ENCODE measurements at regions not wholly inside any gene's neighbourhood (a gene's known extent, or its start where the extent isn't known, plus 50 kb on each side); places are given as distances from the start of the nearest gene placed in this dataset.
A peak's percentile ranks its signal among the peaks of the same experiment; 100 is the strongest.

DNA sequence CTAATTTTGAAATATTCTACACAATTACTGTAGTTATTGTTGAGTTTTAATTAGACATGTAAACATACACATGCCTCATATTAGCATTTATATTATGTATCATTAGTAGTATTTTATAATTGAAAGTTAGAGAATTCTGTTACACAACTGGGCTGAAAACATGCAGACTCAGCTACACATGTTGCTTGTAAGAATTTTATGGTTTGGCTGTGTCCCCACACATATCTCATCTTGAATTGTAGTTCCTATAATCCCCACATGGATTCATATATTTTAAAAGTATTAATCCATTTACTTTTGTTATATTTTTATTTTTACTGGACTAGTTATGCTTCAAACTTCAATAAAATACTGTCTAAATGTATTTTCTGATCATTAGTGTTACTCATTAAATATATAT is 2075.3 kb upstream of the C9orf72 start:
- no peak for DNase-seq

DNA sequence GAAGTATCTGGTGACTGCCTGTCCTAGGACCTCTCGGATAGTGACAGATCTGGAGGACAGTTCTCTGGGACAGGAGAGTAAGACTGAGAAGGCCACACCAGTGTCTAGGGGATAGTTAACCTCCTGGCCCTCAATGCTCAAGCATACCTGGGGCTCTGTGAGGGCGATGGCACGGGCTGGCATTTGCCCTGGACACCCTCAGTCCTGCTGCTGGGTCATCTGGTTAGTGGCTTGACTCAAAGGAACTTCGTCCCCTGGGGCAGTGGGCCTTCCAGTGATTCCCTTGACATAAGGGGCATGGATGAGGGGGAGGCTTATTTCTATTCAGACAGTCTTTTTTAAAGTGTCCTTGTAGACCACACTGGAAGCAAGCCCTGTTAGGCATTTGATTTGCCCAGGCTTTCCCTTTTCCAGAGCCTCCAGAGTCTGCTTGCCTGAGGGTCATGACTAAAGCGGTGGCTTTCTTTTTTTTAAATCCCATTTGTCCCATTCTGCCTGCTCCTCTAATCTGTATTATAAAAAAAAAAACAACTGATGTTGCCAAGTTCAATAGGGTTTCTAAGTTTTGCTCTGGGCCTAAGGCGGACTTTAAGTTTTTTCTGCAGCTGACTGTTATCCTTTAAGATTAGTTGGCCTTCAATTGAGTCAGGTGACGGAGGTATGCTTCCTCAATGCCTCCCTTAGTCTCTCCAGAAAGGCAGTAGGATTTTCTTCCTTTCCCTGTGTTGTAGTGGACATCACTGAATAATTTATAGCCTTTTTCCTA is 2083.5 kb upstream of the C9orf72 start:
- DNase-seq = no peak

DNA sequence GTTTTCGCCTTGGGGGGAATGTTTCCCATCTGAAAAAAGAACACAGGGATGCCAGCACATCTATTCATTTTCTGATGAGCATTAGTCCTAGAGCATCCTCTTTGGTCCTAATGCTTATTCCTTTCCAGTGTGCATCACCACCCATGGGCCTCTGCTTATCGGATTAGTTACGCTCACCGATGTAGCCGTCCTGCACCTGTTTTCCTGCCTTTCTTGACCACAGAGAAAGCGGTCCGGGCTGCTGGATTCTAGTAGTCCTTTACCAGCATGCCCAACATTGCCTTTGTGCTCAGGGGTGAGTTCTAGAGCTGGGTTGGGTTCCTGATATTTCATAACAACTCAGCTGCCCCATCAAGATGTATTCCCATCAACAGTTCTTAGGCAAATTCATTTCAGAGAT is 2084.5 kb upstream of the C9orf72 start:
- no peak for DNase-seq

DNA sequence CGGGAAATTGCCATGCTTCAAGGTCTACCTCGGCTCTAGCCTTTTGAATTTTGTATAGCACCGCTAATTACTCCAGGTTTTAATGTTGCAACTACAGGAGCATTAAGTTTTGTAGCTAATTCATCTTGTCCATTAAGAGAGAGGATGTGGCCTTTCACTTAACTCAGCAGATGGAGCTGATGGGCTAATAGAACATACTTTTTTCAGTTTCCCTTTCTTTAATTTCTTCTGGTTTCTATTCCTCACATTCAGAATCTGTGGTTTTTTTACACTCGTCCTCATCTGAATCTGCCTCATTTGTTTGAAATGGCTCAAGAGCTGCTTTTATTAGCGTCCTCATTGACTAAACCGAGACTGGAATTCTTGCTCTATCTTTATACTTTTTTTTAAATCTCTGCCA is 2085.7 kb upstream of the C9orf72 start:
- no peak for DNase-seq

DNA sequence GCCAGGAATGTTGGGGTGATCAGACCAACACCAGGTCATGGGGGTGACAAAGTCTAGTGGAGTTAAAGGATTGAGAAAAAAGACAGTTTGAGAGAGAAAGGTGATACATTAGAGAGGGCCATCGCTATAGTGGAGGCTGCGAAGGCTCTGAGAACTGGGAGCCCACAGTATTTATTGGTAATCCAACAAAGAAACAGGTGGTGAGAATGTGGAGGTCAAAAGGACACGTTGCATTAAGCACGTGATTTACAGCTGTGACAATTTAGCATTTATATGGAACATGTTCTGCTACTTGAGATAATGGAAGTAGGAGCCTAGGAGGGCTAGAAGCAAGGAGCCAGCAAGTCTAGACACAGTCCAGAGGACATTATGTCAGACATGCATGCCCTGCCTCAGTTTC is 2086.5 kb upstream of the C9orf72 start:
- no peak for DNase-seq

DNA sequence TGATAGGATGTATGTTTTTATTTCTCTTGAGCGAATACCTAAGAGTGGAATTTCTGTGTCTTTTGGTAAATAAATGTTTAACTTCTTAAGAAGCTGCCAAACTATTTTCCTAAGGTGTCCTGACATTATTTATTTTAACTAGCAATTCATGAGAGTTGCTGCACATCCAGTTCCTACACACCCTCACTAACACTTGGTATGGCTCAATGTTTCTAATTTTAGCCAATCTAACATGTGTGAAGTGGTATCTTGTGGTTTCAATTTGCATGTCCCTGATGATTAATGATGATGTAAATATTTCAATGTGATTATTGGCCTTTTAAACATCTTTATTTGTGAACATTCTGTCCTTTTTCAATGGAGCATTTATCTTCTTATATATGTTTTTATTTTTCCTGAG is 2095.5 kb upstream of the C9orf72 start:
- no peak for DNase-seq

DNA sequence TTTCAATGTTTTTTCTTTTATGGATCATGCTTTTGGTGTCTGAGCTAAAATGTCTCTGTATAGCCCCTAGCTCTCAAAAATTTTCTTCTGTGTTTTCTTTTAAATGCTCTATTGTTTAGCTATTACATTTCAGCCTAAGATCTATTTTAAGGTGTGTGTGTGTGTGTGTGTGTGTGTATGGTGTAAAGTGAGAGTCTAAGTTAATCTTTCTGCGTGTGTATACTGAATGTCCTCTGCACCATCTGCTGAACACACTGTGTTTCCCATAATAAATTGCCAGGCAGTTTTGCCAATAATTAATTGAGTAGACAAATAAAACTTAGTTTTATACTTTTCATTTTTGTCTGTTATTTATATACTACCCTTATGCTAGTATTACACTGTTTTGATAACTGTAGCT is 2096.3 kb upstream of the C9orf72 start:
- DNase-seq = no peak

DNA sequence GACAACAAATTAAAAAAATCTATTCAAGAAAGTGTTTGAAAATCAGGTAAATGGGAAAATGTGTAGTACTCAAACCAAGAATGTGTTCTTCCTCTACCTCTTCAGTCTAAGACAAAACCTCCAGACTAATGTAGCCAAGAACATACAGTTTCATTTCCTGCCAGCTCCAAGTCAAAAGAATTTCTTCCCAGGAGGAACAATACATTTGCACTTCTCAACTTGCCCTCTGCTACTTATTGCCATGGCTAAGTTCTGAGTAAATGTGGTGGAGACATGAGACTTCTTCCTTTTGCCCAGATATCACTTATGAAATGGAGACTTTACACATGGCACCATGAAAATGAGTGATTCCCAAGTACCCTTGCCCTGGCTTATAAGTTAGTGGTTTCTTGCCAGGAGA is 2112.2 kb upstream of the C9orf72 start:
- no peak for DNase-seq

DNA sequence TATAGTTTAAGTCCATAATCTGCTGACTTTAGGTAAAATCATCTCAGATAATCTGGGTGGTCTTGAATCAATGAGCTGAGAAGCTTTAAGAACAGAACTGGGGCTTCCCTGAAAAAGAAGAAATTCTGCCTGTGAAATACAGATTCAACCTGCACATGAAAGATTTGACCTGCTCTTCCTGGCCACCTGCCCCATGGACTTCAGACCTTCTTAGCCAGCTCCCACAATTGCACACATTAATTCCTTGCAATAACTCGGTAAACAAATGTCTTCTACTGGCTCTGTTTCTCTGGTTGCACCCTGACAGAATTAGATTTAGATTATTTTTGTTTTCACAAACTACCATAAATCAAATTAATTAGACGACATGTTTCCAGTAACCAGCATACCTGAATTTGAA is 2117.9 kb upstream of the C9orf72 start:
- no peak for DNase-seq

DNA sequence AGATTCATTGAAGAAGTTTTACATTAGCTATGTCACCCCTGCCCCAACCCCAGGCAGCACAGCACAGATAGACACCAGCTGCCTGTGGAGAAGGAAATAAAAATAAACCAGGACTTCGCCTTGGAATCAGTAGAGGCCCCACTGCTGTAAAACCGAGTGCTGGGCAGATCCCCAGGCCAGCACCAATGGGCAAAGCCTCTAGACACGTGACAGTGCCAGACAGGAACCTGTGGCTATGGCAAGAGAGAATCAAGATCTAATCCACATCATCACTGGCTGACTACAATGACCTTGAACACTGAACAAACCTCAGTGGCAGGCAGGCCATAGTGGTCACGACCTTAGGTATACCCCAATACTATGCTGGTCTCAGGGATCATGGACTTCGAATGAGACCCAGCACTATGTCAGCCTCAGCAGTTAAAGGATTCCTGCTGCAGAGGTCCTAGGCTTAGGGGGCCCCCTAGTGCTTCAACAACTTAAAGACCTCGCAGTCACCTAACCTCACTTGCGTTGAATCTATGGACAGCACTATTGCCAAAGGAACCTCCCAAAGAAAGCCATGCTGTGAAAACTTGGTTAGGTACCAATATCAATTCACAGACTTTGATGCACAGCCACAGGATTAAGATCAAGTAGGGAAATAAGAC is 2118.6 kb upstream of the C9orf72 start:
- DNase-seq = peak in 1 of 5 experiments; percentile 4

DNA sequence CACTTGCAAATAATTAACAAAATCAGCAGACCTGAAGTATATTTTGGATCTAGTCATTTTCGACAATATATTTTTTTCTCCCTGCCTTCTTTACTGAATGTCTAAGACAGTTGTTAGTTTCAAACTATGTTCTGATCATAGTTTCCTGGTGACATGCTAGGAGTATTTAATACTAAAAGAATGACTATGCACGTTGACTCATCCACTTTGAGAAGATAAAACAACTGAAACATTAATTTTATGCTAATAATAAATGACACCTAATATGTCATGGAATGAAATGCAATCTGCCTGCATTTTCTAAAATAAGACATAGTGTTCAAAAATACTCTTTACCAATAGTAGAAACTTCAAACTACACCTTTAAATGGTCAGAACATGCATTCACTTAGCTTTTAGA is 2123.7 kb upstream of the C9orf72 start:
- no peak for DNase-seq

DNA sequence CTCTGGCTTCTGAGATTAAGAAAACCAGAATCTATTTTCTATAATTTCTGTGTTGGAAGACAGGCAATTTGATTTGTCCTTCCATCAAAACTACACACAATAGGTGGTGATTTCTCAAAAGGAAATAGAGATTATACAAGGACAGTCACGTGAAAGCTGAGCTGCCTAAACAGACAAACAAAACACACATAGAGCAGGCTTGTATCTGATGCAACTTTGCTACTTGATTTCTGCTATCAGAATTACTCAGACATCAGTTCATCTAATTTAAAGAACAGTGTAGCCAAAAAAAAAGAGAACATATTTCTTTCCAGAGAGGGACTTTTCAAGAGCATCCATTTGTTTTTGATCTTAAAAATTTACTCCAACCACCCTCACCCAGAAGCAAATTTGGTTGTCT is 2128.3 kb upstream of the C9orf72 start:
- DNase-seq = no peak

DNA sequence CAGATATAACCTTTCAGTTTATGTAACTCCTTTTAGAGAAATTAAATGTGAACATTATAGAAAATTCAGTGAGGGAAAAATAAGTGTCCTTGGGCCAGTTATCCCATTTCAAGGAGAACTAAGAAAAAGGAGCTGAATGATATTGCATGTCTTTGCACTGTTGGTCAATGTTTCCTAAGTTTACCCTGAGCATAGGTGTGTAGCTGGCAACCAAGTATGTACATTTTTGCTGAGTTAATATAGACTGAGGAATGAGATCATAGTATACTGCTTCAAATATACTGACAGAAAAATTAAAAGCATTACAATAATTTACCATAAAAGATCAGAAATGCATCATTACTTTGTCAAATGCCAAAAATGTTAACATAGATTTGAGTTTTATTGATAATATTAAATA is 2128.7 kb upstream of the C9orf72 start:
- no peak for DNase-seq

DNA sequence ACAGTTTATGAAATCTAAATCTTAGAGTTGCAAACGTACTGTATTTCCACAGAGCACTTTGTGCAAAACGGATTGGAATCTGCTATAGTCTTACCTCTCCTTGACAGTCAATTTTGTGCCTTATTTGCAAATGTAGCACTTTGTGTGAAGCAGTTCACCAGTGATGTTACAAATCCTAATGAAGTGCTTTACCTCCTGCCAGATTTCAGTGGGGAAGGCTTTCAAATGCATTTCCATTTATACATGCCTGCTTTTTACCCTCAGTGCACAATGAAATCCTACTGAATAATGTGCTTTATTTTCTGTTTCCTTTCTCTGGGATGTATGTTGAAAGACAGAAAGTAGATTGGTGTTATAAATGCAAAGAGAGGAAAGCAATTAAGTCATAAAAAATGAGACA is 2141.6 kb upstream of the C9orf72 start:
- DNase-seq = no peak

DNA sequence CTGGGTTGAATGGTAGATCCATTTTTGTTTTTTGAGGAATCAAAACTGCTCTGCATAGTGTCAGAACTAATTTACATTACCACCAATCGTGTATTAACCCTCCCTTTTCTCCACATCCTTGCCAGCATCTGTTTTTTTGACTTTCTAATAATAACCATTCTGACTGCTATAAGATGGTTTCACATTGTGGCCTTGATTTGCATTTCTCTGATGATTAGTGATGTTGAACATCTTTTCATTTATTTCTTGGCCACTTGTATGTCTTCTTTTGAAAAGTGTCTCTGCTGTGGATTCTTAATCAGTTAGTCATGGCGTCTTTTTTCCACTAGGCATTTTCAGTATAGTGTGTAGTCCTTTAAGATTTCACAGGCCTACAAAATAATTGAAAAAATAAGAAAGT is 2144.3 kb upstream of the C9orf72 start:
- DNase-seq = no peak

DNA sequence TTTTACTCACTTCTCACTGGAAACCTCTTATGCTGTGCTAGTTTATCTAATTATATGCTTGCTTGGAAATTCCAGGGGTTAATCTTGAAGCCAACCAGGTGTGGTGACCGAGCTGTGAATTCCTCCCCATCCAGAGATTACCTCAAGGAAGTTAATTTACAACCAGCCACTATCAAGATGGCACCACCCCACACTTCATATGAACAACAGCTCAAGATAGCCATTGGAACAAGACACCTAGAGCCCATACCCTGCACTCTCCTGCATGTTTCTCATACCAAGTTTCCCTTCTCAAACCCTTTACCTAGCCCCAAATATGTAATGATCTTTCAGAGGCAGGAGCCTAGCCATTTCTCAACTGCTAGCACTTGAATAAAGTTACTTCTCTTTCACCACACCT is 2156.9 kb upstream of the C9orf72 start:
- no peak for DNase-seq

DNA sequence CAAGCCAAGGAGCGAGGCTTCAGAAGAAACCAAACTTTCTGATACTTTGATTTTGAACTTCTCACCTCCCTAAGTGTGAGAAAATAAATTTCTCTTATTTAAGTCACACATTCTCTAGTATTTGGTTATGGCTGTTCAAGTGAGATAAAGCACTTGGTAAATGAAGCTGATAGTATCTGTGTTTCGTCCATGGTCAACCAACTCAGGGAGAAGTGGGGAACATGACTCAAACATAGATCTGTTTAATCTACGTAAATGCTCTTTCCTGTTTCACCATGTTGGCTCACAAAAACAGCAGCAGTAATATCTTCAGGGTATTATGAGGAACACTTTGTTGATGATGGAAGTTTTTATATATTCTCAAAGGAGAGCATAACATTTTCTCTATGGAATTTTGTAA is 2167.2 kb upstream of the C9orf72 start:
- peak in 1 of 5 experiments; percentile 55 for DNase-seq

DNA sequence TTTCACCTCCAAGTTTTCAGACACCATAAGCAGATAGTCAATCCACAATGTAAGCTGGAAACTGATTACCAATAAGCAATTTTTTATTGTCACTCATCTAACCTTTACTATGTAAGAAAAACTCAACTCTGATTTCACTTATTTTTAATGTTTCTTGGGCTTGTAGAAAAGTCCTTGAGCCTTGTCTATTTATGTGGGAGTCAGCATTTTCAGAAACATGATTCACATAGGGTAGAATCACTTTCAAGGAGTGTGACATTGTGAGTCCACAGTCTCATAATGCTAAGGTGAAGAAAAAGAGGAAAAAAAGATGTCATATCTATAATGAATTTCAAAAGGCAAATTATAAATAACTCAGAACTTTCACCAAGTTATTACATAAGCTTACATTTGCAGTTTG is 2167.9 kb upstream of the C9orf72 start:
- DNase-seq = no peak

DNA sequence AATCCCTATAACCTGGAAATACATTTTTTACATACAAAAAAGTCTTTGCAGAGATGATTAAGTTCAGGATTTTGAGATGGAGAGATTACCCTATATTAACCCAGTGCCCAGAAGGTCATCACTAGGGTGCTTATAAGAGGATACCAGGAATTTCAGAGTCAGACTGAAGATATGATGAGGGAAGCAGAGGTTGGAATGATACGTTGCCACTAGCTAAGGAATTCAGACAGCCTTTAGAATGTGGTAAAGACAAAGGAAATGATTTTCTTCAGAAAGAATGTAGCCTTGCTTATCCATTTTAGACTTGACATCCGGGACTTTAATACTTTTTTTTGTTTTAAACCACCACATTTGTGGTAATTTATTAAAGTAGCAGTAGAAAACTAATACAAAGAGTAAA is 2176.8 kb upstream of the C9orf72 start:
- DNase-seq = no peak

DNA sequence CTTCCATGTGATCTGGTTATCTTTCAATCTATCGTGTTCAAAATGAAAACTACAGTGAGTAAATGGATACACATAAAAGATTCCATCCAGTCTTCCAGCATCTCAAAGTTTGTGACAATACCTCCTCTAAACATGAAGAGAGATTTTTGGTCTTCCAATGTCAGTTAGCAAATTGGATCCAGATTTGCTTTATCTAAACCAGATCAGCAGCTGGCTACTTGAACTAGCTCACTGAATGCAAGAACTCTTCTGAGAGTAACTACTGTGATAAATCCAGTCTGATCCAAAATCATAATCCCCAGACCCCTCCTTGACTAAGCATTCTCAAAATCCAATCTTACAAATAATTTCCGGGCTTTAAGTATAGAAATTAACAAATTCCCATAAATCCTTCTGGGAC is 2177.9 kb upstream of the C9orf72 start:
- DNase-seq = no peak

DNA sequence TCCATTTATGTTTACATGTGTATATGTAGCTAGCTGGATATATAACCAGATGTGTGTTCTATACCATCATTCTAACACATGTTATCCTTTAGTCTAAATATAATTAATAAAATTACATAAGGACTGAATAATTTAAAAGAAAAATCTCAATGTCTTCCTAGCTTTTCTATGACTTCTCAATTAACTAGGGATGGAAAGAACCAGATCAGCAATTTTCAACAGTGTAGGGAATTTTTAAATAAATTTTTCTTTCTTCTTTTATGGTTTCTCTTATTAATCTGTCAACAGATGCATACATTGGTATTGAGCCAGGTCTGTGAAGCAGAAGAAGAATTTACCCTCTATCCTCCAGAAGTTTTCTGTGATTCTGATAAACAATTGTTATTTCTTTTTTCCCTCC is 2180.4 kb upstream of the C9orf72 start:
- DNase-seq = no peak

DNA sequence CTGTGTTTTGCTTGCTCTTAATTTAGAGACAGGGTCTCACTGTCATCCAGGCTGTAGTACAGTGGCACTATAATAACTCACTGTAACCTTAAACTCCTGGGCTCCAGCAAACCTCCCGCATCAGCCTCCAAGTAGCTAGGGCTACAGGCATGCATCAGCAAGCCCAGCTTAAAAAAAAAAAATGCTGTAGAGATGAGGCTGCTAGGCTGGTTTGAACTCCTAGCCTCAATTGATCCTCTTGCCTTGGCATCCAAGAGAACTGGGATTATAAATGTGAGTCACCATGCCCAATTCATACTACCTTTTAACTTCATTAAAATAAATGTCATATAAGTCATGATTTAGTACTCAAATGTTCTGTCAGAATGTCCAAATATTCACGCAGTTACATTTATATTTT is 2195.7 kb upstream of the C9orf72 start:
- no peak for DNase-seq

DNA sequence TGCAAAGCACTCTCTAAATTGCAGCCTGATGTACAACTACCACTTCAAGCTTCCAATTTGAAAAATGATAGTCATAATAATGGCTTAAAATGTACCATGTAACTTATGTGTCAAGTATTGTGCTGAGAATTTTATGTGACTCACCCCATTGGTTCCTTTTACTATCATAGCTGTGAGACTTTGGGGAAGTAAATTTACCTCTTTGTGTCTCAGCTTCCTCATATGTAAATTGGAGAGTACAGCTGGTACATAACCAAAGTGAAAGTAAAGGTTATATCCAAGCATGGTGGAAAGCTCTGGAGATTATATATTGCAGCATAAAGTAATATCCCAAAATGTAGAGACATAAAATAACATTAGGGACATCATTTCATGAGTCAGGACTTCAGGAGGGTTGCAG is 2200.4 kb upstream of the C9orf72 start:
- no peak for DNase-seq

DNA sequence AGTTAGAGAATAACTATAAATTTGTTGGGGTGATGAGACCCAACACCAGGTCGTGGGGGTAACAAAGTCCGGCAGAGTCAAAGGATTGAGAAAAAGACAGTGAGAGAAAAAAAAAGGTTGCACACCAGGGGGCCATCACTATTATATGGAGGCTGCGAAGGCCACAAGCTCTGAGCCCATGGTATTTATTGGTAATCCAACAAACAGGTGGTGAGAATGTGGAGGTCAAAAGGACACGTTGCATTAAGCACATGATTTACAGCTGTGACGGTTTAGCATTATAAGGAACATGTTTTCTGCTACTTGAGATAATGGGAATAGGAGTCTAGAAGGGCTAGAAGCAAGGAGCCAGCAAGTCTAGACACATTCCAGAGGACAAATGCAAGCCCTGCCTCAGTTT is 2202.2 kb upstream of the C9orf72 start:
- DNase-seq = no peak

DNA sequence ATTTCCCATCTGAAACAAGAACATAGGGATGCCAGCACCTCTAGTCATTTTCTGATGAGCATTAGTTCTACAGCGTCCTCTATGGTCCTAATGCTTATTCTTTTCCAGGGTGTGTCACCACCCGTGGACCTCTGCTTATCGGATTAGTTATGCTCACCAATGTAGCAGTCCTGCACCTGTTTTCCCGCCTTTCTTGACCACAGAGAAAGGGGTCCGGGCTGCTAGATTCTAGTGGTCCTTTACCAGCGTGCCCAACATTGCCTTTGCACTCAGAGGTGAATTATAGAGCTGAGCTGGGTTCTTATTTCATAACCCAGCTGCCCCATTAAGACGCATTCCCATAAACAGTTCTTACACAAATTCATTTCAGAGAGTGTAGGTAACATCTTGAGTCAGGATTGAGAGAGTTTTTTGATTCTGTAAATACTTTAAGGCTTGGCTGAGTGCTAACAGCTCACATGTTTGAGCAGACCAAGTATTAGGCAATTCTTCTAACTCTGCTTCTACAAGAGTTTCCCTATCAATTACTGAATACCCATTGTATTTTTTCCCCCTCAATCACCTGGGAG is 2205.1 kb upstream of the C9orf72 start:
- DNase-seq = no peak

Data from T-helper 2 cell (primary cell).